Left lung (tissue), 4 donors: ENCODE measurements at regions not wholly inside any gene's neighbourhood (a gene's known extent, or its start where the extent isn't known, plus 50 kb on each side); places are given as distances from the start of the nearest gene placed in this dataset.

Experiments used
- ATAC-seq: fragments of 200-7000 bp; cut with Tn5 transposase; one replicate; pipeline ENCODE4 v1.9.1; 2020; ENCODE audit warnings: moderate library complexity
- DNase-seq, 4 donors: peaks; one replicate each; pipeline ENCODE4 v3.0.0-alpha.2; 2013 to 2020
- H3K27ac ChIP-seq, 2 donors: fragments of 200-600 bp; sonication (generic) in 1 of 2; one replicate each; pipeline versions ENCODE4 v1.5.0 to v1.8.0; 2020 to 2021
- H3K27me3 ChIP-seq, 2 donors: fragments of 200-600 bp; sonication (generic) in 1 of 2; one replicate each; pipeline versions ENCODE4 v1.5.0 to v1.8.0; 2020 to 2021
- H3K36me3 ChIP-seq, 2 donors: fragments of 200-600 bp; sonication (generic) in 1 of 2; one replicate each; pipeline versions ENCODE4 v1.5.0 to v1.8.0; 2020 to 2021
- H3K4me1 ChIP-seq, 2 donors: fragments of 200-600 bp; one replicate each; pipeline ENCODE4 v1.8.0; 2021
- H3K4me3 ChIP-seq, 2 donors: fragments of 200-600 bp; sonication (generic) in 1 of 2; one replicate each; pipeline versions ENCODE4 v1.5.0 to v1.8.0; 2020 to 2021; ENCODE audit warnings: mild to moderate bottlenecking in 1 of 2
- H3K9me3 ChIP-seq, 2 donors: fragments of 200-600 bp; sonication (generic) in 1 of 2; one replicate each; pipeline versions ENCODE4 v1.5.0 to v1.8.0; 2020 to 2021
- CTCF ChIP-seq, 2 donors: fragments of 200-600 bp; sonication (generic) in 1 of 2; IDR thresholded peaks; one replicate each; pipeline versions ENCODE4 v1.5.0 to v1.8.0; 2021; ENCODE audit warnings: antibody characterized with exemption in 2 of 2
- intact Hi-C, 2 donors: fragments of 100-400 bp; cut with DNase I; formaldehyde crosslinking; loops; one replicate each; pipeline versions ENCODE4 v1.11.2 to v1.14.2; 2022
- donor health status: DM: no; HTN: yes; CAD: no.
- donor health status: DM: no; HTN: no; CAD: no.

DNA sequence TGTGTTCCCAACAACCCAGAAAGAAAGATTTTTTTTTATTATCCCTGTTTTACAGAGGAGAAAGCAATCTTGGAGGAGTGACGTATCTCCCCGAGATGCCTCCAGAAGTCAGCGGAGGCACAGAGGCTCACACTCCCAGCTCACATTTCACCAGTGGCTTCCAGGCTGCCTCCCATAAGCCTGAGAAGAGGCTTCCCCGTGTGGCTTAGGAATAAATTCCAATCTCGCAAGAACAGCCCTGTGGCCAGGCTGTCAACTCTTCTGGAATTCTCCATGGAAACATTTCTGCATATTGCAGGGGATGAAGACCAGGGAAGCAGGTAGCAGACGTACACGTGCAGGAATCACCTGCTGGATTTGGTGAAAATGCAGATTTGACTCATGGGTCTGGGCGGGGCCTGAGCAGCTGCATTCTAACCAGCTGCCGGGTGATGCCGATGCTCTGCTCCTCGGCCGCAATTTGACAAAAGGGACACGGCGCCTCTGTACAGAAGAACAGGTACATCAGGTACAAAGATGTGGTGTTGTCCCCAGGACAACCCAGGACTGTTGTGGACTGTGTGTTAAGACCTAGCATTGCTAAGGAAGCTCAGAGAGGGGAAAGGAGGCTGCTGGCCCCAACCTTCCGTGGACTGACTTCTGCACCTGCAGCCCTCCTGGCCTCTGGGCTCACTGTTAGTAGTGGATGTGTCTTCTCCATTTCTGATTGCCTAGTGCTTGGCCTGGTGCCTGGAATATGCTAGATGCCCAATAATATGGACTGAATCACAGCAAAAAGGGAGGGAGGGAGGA lies 114.2 kb upstream of the ID2 start:
- Histone ChIP-seq H3K4me3 (no peak overlapping the region), H3K27ac (no peak overlapping the region), H3K9me3 (no peaks in the 10 kb centered on the region), H3K36me3 (no peaks in the 10 kb centered on the region), H3K4me1 (no peaks in the 10 kb centered on the region), H3K27me3 (no peaks in the 10 kb centered on the region)
- intact Hi-C loops = no loop called here
- ATAC-seq (no peak), DNase-seq (no peak)
- no peak for TF ChIP-seq CTCF (IDR thresholded peaks at IDR 0.05)

GRCh38 chr2:8568543-8569302 lies 113.1 kb upstream of the ID2 start:
- ATAC-seq = no peak
- no peak for TF ChIP-seq CTCF (IDR thresholded peaks at IDR 0.05)
- Histone ChIP-seq H3K9me3 (no peaks in the 10 kb centered on the region), H3K27me3 (no peaks in the 10 kb centered on the region), H3K4me3 (no peak overlapping the region), H3K4me1 (no peaks in the 10 kb centered on the region), H3K27ac (no peak overlapping the region), H3K36me3 (no peaks in the 10 kb centered on the region)
- DNase-seq = no peak
- intact Hi-C loops = no loop called here

- Histone ChIP-seq H3K27me3 (no peaks in the 10 kb centered on the region), H3K4me1 (peaks cover 0 to 1% of the 10 kb centered on the region in 2 donors), H3K9me3 (no peaks in the 10 kb centered on the region), H3K36me3 (no peaks in the 10 kb centered on the region), H3K27ac (no peak overlapping the region), H3K4me3 (no peak overlapping the region)
- no peak for TF ChIP-seq CTCF (IDR thresholded peaks at IDR 0.05)
- intact Hi-C loops = no loop called here
- DNase-seq (no peak), ATAC-seq (no peak)
Observed at GRCh38 chr2:8569332-8569930, 112.4 kb upstream of the ID2 start.

GRCh38 chr2:8570637-8571036 lies 111.2 kb upstream of the ID2 start:
- intact Hi-C loops = no loop called here
- DNase-seq = no peak
- no peak for ATAC-seq

More at GRCh38 chr2:8570637-8571036, 111.2 kb upstream of the ID2 start:
- peaks cover 10 to 13% of the 10 kb centered on the region in 2 donors for H3K4me1 ChIP-seq
- H3K4me3 ChIP-seq = no peak overlapping the region
- H3K9me3 ChIP-seq = no peaks in the 10 kb centered on the region
- no peaks in the 10 kb centered on the region for H3K27me3 ChIP-seq
- H3K27ac ChIP-seq = no peak overlapping the region
- no peak for TF ChIP-seq CTCF (IDR thresholded peaks at IDR 0.05)
- no peaks in the 10 kb centered on the region for H3K36me3 ChIP-seq
